ENCODE measurements at regions not wholly inside any gene's neighbourhood (a gene's known extent, or its start where the extent isn't known, plus 50 kb on each side); places are given as distances from the start of the nearest gene placed in this dataset.
"Not testable (repeated sequence)": the region's sequence is repeated elsewhere in the genome, so short reads cannot be mapped to it uniquely, and the experiment has no call there.

DNA sequence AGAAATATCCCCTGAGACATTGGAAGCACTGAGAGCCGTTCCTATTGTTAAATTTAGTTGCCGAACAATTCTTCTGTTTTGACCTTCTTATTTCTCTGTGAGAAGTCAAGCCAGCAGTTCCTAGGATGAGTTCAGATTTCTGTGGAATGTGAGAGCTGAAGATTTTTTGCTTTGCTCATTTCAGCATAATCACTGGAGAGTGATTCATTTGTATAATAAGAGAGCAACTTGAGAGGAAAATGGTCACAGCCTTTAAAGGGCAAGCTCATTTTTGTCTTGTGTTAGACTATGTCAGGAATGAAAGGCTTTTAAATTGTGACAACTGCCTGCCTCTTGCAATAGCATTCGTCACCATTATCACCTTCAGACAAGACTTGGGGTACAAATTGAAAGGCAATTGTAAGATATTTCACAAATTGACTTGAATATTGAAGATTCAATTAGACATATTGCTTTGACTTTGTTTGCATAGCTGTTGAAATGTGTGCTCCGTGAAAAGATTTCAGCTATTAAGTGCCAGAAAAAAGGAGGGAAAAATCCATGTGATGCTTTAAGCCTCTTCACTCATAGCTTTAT lies 900.0 kb upstream of the GOT2 start:
- no peak for DNase-seq (ENCODE audit: low read depth in 2 of 2)

DNA sequence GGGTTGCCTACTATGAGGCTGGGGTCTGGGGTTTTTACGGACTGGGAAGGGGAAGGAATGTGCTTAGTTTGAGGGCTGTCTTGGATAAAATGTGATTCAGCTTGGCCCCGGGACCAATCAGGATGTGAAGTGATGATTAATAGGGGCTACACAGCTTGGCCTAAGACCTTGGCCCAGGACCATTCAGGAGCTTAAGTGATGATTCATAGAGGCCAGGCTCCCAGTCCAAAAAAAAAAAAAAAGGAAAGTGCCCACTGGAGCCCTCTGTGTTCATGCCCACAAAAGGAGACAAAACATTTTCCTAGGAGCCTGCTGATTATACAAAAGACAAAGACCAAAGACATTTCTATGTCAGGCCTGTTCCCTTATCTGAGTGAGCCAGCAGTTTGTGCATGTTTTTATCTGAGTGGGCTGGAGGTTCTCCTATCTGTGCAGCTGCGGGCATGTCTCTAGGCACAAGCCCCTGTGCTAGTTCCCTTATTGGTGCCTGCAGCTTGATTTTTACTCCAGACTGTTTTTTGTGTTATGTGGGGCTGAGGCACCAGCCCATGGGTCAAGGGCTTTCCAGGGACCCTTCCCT lies 898.2 kb upstream of the GOT2 start:
- no peak for DNase-seq (ENCODE audit: low read depth in 2 of 2)

DNA sequence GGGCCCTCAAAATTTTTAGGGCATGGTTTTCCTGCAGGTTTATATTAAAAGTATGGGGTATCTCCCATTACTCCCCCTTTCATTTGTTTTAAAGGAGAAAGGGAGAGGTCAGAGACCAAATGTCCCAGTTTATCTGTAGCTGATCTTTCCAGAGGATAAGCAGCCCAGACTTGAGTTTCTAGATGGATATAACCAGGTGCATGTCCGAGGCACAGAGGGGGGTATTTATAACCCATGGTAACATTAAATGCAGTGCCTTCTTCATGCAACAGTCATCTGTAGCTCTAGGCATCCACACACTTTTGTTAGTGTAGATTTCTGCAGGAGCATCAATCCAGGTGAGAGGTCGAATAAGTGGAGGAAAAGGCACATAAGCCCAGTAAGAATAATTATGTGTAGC lies 890.3 kb upstream of the GOT2 start:
- not testable (repeated sequence) for DNase-seq (ENCODE audit: low read depth in 2 of 2)

DNA sequence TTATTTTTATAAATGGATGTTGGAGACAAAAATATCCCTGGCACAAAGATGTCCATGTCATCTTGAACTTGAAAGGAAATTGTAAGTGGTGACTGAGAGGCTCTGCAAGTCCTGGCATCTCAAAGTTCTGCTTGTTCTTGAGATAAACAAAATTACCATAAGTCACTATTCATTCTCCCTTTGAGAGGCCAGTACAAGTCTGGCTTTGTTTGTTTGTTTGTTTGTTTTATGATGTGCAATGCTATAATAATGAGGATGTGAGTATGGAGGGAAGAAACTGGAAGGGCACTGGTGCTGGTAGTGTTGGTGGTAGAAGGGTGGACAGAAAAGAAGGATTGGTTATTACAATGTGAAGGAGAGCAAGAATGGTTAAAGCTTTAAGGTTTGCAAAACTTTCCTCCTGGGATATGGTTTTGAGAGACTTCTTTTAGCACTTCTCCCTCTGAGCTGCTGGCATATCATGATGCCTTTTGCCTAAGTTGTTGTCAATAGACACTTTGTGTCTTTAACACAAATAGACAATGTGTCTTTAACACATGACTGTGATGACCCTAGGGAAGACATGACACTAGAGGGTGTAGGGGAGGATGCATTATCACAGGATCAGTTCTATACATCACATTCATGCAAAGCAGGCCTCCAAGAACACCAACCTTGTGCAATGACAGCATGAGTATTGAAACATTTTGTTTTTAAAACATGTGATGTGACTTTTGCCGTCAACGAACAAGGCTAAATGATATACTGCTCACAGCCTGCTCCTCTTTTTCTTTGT lies 880.5 kb upstream of the GOT2 start:
- no peak for DNase-seq (ENCODE audit: low read depth in 2 of 2)

DNA sequence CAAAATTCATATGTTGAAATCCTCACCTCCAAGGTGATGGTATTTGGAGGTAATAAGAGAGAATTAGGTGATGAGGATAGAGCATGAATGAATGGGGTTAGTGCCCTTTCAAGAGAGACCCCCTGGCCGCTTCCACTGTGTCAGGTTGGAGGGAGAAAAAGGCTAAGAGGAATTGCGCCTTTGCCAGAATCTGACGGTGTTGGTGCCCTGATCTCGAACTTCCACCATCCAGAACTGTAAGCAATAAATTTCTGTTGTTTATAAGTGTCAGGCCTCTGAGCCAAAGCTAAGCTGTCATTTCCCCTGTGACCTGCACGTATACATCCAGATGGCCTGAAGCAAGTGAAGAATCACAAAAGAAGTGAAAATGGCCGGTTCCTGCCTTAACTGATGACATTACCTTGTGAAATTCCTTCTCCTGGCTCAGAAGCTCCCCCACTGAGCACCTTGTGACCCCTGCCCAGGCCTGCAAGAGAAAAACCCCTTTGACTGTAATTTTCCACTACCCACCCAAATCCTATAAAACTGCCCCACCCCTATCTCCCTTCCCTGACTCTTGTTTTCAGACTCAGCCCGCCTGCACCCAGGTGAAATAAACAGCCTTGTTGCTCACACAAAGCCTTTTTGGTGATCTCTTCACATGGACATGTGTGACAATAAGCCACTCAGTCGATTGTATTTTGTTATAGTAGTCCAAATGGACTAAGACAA lies 878.9 kb upstream of the GOT2 start:
- DNase-seq (ENCODE audit: low read depth in 2 of 2), result not testable (repeated sequence)

DNA sequence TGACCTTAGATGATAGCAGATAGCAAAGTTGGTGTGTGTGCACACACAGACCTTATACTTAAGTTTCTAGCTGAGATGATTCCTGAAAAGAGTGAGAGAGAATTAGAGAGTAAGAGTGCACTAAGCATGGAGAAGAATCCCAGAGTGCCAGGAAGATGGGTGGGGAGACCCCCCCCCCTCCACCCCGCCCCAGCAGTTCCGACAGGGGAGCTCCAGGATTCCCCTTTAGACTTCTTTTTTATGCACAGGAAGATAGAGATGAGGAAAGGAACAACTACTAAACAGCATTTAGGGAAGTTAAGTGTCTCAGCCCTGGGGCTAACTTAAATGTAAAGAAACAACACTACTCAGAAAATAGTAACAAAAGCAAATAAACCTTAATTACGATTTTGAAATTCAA lies 878.0 kb upstream of the GOT2 start:
- DNase-seq (ENCODE audit: low read depth in 2 of 2), result no peak

GRCh38 chr16:59611556-59611955 lies 877.4 kb upstream of the GOT2 start:
- no peak for DNase-seq (ENCODE audit: low read depth in 2 of 2)

DNA sequence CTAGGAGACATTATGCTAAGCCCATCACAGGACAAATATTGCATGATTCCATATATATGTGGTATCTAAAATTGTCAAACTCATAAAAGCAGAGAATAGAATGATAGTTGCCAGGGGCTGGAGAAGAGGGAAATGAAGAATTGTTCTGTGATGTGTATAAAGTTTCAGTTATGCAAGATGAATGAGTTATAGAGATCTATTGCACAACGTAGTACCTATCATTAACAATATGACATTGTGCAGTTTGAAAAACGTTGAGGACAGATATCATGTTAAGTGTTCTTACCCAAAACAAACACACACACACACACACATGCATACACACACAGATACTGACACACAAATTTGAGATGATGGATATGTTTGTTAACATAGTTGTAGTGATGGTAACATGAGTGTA lies 871.6 kb upstream of the GOT2 start:
- DNase-seq (ENCODE audit: low read depth in 2 of 2), result no peak

- DNase-seq (ENCODE audit: low read depth in 2 of 2), result no peak
These were observed 870.2 kb upstream of the GOT2 start for GRCh38 chr16:59604354-59604753.

DNA sequence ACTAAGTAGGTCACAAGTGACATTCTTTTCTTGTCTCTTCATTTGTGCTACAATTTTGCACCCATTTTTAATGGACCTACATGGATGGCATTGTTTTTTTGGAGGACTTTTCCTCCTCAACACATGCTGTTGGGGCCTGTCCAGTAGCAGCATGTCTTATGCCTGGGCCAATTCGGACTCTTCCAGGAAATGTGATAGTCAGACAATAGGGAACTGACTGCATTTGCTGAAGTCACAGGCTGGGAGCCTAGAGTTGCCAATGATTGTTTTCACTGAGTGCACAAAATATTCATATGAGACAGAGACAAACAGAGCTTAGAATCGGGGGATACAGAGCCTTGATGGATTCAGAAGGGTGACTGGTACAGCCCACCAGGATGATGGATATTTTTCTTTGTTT lies 867.3 kb upstream of the GOT2 start:
- no peak for DNase-seq (ENCODE audit: low read depth in 2 of 2)

DNA sequence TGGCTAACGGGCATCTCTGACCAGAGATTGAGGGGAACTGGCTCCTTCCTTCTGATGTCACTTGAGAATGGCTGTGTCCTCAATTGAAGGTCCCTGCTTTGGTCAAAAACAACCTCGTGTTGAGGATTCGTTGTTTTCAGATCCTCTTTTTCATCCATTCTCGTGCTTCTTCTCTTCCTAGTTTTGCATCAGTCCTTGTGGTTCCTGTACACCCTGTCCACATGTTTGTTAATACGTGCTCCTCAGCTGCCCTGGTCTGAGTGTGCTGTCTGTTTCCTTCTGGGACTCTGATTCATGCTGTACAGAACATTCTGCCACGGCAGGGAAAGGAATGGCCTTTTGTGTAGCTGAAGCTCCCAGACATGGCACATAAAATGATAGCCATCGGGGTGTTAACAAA lies 863.2 kb upstream of the GOT2 start:
- DNase-seq (ENCODE audit: low read depth in 2 of 2), result no peak

- no peak for DNase-seq (ENCODE audit: low read depth in 2 of 2)
These were observed 862.6 kb upstream of the GOT2 start for GRCh38 chr16:59596693-59597092.

- no peak for DNase-seq (ENCODE audit: low read depth in 2 of 2)
These were observed 859.1 kb upstream of the GOT2 start for GRCh38 chr16:59593194-59593661.

DNA sequence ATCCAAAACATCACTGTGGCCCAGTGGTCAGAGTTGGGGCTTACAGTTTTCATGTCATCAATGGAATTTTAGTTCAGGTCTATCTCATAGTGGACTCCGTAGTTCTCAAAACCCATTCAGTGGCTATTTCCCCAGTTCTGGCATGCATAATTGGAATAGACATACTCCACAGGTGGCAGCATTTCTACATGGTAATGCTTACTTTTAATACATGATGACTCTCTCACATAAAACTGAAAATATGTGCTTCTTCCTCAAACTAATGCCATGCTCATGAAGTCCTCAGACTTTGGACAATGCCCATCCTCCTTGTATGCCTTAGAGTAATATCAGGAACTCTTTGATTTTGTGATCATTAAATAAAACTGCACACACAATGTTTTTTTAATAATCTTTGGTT lies 857.4 kb upstream of the GOT2 start:
- DNase-seq (ENCODE audit: low read depth in 2 of 2), result no peak

DNA sequence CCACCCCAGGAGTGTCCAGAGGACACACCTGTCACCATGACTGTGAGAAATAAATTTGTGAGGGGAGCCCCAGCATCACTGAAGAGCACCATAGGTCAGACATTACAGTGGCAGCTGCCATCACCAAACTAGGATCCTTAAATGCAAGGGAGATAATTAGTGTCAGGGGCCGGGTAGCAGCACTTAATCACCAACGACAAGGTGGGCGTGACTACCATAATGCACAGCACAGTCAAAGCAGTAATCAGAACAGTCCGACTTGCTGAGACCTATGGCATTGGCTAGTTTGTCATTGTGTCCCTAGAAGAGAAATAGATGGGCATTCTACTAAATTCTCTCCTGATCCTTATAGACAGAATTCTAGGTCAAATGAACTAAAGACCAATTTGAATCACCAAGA lies 856.7 kb upstream of the GOT2 start:
- no peak for DNase-seq (ENCODE audit: low read depth in 2 of 2)

GRCh38 chr16:59586331-59586730 lies 852.2 kb upstream of the GOT2 start:
- no peak for DNase-seq (ENCODE audit: low read depth in 2 of 2)

DNA sequence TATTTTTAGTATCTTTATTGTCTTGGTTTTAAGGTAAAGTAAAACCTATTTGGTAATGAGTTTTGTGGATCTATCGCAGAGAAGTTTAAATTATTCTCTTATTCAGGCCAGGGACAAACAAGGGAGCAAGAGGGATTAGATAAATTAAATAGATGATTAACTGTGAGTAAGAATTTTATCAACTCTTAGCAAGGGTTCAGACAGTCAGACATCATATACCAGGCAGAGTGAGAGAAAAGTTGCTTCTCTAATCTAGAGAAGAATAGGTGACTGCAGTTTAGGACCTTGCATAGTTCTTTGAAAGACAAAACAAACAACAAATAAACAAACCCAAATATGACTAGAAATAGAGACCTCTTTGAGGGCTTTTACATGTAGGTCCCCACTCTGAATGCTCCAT lies 840.2 kb upstream of the GOT2 start:
- no peak for DNase-seq (ENCODE audit: low read depth in 2 of 2)

DNA sequence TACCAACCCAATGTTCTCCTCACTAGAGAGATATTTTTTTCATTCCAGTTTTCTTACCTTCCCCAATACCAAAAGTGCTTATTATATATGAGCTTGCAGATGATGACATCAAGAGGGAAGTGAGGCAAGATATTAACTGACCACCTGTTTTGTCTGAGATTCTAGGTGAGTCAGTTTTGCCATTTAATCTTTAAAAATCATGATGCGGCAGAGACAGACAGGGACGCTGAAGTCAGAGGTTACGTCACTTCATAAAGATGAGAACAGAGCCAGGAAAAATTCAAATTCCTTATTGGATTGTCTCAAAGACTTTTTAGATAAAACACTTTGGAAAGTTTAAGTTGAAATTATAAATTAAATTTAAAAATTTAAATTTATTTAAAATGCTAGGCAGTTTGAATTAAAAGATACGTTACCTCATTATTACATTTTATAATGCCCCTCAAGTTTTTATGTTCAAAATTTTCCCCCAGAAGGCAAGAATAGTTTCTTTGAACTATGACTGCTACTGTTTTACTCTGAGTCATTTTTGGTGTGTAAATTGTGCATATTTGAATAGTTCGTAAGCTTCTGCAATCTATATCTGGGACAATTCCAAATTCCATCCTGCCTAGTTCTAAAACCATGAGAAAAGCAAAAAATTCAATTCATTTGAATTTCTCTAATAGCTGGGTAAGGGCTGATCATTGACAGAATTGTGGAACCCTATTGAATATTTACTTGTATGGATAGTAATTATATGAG lies 839.6 kb upstream of the GOT2 start:
- no peak for DNase-seq (ENCODE audit: low read depth in 2 of 2)

GRCh38 chr16:59567496-59567895 lies 833.4 kb upstream of the GOT2 start:
- no peak for DNase-seq (ENCODE audit: low read depth in 2 of 2)

- no peak for DNase-seq (ENCODE audit: low read depth in 2 of 2)
These were observed 832.3 kb upstream of the GOT2 start for GRCh38 chr16:59566446-59566845.

- DNase-seq (ENCODE audit: low read depth in 2 of 2), result no peak
These were observed 824.6 kb upstream of the GOT2 start for GRCh38 chr16:59558679-59559078.

DNA sequence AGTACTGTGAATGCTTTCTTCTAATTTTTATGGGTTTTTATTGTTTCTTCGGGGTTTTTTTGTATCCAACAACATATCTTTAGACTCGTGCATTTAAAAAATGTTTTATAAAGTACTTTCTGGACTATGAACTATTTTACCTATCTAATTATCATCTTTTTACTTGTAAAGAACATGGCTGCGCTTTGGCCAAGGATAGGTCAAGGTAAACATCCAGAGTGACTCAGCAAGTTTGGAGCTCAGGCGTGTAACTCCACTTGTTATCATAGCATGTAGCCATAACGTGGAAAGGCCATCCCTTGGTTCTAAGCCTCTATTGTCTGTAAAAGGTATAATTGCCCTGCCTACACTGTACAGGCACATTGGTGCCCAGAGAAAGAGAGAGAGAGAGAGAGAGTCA lies 818.0 kb upstream of the GOT2 start:
- DNase-seq (ENCODE audit: low read depth in 2 of 2), result no peak
